ENCODE measurements at regions not wholly inside any gene's neighbourhood (a gene's known extent, or its start where the extent isn't known, plus 50 kb on each side); places are given as distances from the start of the nearest gene placed in this dataset.

DNA sequence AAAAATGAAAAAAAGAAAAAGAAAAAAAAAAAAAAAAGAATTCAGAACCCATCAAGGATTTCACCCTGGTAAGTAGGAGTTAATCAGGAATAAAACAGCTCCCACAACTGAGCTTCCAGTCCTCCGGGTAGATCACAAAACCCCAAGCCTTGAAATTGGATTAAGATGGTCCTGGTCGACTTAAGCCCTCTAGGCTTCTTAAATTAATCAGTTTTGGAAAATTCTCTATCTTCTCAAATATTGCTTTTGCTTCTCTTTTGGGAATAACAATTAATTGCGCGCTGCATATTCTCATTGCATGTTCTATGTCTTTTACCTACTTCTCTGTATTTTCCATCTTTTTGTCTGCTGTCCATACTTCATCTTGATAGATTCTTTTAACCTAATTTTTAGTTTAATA is 348.0 kb upstream of the MEX3C start:
- TF ChIP-seq, protein P1, sequence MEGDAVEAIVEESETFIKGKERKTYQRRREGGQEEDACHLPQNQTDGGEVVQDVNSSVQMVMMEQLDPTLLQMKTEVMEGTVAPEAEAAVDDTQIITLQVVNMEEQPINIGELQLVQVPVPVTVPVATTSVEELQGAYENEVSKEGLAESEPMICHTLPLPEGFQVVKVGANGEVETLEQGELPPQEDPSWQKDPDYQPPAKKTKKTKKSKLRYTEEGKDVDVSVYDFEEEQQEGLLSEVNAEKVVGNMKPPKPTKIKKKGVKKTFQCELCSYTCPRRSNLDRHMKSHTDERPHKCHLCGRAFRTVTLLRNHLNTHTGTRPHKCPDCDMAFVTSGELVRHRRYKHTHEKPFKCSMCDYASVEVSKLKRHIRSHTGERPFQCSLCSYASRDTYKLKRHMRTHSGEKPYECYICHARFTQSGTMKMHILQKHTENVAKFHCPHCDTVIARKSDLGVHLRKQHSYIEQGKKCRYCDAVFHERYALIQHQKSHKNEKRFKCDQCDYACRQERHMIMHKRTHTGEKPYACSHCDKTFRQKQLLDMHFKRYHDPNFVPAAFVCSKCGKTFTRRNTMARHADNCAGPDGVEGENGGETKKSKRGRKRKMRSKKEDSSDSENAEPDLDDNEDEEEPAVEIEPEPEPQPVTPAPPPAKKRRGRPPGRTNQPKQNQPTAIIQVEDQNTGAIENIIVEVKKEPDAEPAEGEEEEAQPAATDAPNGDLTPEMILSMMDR (conservative IDR thresholded peaks at IDR 0.05; ENCODE audit: low read depth, low read length), result no peak
- TF ChIP-seq EZH2 (IDR thresholded peaks at IDR 0.05; ENCODE audit: borderline replicate concordance, low read depth, low read length, poor library complexity, severe bottlenecking), result no peak

Data from A673 (cell line).